Stimulated activated CD8-positive, alpha-beta memory T cell treated with anti-CD3 and anti-CD28 coated beads, Interleukin-7, amount 100 ng/mL, for 1 hour (primary cell): ENCODE measurements at regions not wholly inside any gene's neighbourhood (a gene's known extent, or its start where the extent isn't known, plus 50 kb on each side); places are given as distances from the start of the nearest gene placed in this dataset.
"Not testable (repeated sequence)": the region's sequence is repeated elsewhere in the genome, so short reads cannot be mapped to it uniquely, and the experiment has no call there.

Source experiments
- DNase-seq, 2 donors: peaks; one replicate each; pipeline ENCODE4 v3.0.0-alpha.2; 2020; ENCODE audit warnings: low read depth in 2 of 2

GRCh38 chr1:201726700-201727099 is 102.3 kb upstream of the IPO9 start:
- no peak for DNase-seq

- no peak for DNase-seq
These were observed 100.2 kb upstream of the IPO9 start for GRCh38 chr1:201728731-201729130.

- DNase-seq, result no peak
These were observed 98.9 kb upstream of the IPO9 start for GRCh38 chr1:201729973-201730608.

- no peak for DNase-seq
These were observed 98.3 kb upstream of the IPO9 start for GRCh38 chr1:201730611-201731010.

GRCh38 chr1:201731142-201731541 is 97.8 kb upstream of the IPO9 start:
- DNase-seq, result no peak

GRCh38 chr1:201731592-201731991 is 97.4 kb upstream of the IPO9 start:
- DNase-seq, result no peak

- DNase-seq, result no peak
These were observed 96.6 kb upstream of the IPO9 start for GRCh38 chr1:201732351-201732750.

GRCh38 chr1:201734221-201734620 is 94.7 kb upstream of the IPO9 start:
- not testable (repeated sequence) for DNase-seq

GRCh38 chr1:201734786-201735185 is 94.2 kb upstream of the IPO9 start:
- no peak for DNase-seq

GRCh38 chr1:201736707-201737320 is 92.1 kb upstream of the IPO9 start:
- DNase-seq, result no peak

- no peak for DNase-seq
These were observed 91.5 kb upstream of the IPO9 start for GRCh38 chr1:201737352-201738060.

GRCh38 chr1:201739080-201739479 is 89.9 kb upstream of the IPO9 start:
- no peak for DNase-seq

- peak; percentile 10 to 12 for DNase-seq
These were observed 89.4 kb upstream of the IPO9 start for GRCh38 chr1:201739492-201740085.

- no peak for DNase-seq
These were observed 88.8 kb upstream of the IPO9 start for GRCh38 chr1:201740086-201740541.

GRCh38 chr1:201740670-201741111 is 88.3 kb upstream of the IPO9 start:
- DNase-seq, result no peak

- DNase-seq, result no peak
These were observed 87.1 kb upstream of the IPO9 start for GRCh38 chr1:201741763-201742342.

- DNase-seq, result no peak
These were observed 86.5 kb upstream of the IPO9 start for GRCh38 chr1:201742476-201742875.

- no peak for DNase-seq
These were observed 85.8 kb upstream of the IPO9 start for GRCh38 chr1:201742955-201743805.

- no peak for DNase-seq
These were observed 83.9 kb upstream of the IPO9 start for GRCh38 chr1:201745023-201745422.

- DNase-seq, result no peak
These were observed 82.8 kb upstream of the IPO9 start for GRCh38 chr1:201746156-201746555.

- DNase-seq, result no peak
These were observed 81.7 kb upstream of the IPO9 start for GRCh38 chr1:201747261-201747660.
